CD14-positive monocyte (primary cell): ENCODE measurements at regions not wholly inside any gene's neighbourhood (a gene's known extent, or its start where the extent isn't known, plus 50 kb on each side); places are given as distances from the start of the nearest gene placed in this dataset.

Experiments used
- DNase-seq, 3 donors: peaks; one replicate each; pipeline ENCODE4 v3.0.0-alpha.2; 2011 to 2022
- H2AFZ ChIP-seq: 2 replicates; pipeline ENCODE4 v1.6.0; 2012; ENCODE audit warnings: mild to moderate bottlenecking, low read depth, low read length, inconsistent platforms; ENCODE audit not compliant: insufficient read depth, poor library complexity, severe bottlenecking
- H3K27ac ChIP-seq, 2 donors: 1 replicate in 1 of 2; 2 replicates in 1 of 2; pipeline ENCODE4 v1.5.1; 2012 to 2013; ENCODE audit warnings: low read length in 2 of 2, control low read depth in 1 of 2, inconsistent platforms in 1 of 2, low read depth in 1 of 2, mild to moderate bottlenecking in 1 of 2
- H3K27me3 ChIP-seq, 2 donors: one replicate each; pipeline versions ENCODE4 v1.6.0 to v1.6.1; 2011 to 2013; ENCODE audit warnings: low read length in 2 of 2; ENCODE audit not compliant: control insufficient read depth in 2 of 2, insufficient read depth in 2 of 2
- H3K36me3 ChIP-seq, 2 donors: replicated peaks in 1 of 2; 1 replicate in 1 of 2; 2 replicates in 1 of 2; pipeline versions ENCODE4 v1.5.1 to v1.6.1; 2012 to 2013; ENCODE audit warnings: low read length in 2 of 2, control low read depth in 1 of 2, inconsistent platforms in 1 of 2, mild to moderate bottlenecking in 1 of 2; ENCODE audit not compliant: insufficient read depth in 2 of 2, control insufficient read depth in 1 of 2
- H3K4me1 ChIP-seq, 2 donors: 1 replicate in 1 of 2; 2 replicates in 1 of 2; pipeline versions ENCODE4 v1.5.1 to v1.6.1; 2012 to 2013; ENCODE audit warnings: low read length in 2 of 2, control low read depth in 1 of 2, inconsistent platforms in 1 of 2, mild to moderate bottlenecking in 1 of 2, moderate library complexity in 1 of 2; ENCODE audit not compliant: insufficient read depth in 2 of 2, control insufficient read depth in 1 of 2
- H3K4me2 ChIP-seq: replicated peaks from 2 replicates; pipeline ENCODE3; 2012; ENCODE audit warnings: low read length, moderate library complexity, mild to moderate bottlenecking; ENCODE audit not compliant: poor library complexity, severe bottlenecking; ENCODE audit errors: extremely low read depth
- H3K4me3 ChIP-seq, 3 experiments: fragments of 200-600 bp in 1 of 3; sonication (generic) in 1 of 3; replicated peaks in 1 of 3; 1 replicate in 2 of 3; 2 replicates in 1 of 3; pipeline ENCODE4 v1.5.1; 2011 to 2013; ENCODE audit warnings: low read length in 3 of 3, mild to moderate bottlenecking in 3 of 3, control low read depth in 2 of 3, low read depth in 2 of 3, inconsistent platforms in 1 of 3, moderate library complexity in 1 of 3
- H3K79me2 ChIP-seq: 2 replicates; pipeline ENCODE4 v1.6.0; 2012; ENCODE audit warnings: mild to moderate bottlenecking, control low read depth, inconsistent platforms, low read length, moderate library complexity; ENCODE audit not compliant: insufficient read depth
- H3K9ac ChIP-seq: 2 replicates; pipeline ENCODE4 v1.6.0; 2017; ENCODE audit warnings: low read length, mild to moderate bottlenecking; ENCODE audit not compliant: insufficient read depth, poor library complexity, severe bottlenecking
- H3K9me3 ChIP-seq, 2 donors: replicated peaks in 1 of 2; 1 replicate in 1 of 2; 2 replicates in 1 of 2; pipeline versions ENCODE4 v1.5.1 to v1.6.1; 2012 to 2013; ENCODE audit warnings: low read length in 2 of 2, control low read depth in 1 of 2; ENCODE audit not compliant: control insufficient read depth in 1 of 2, insufficient read depth in 1 of 2
- H4K20me1 ChIP-seq: 2 replicates; pipeline ENCODE4 v1.6.0; 2012; ENCODE audit warnings: mild to moderate bottlenecking, low read length, control low read depth, moderate library complexity; ENCODE audit not compliant: insufficient read depth
- H3K27ac Mint-ChIP-seq, 7 donors: one replicate each; pipeline ENCODE4 v1.8.0; 2020; ENCODE audit warnings: mild to moderate bottlenecking in 7 of 7, mixed read lengths in 7 of 7, moderate library complexity in 6 of 7, inconsistent platforms in 2 of 7
- H3K27me3 Mint-ChIP-seq, 3 donors: one replicate each; pipeline ENCODE4 v1.8.0; 2021 to 2022; ENCODE audit warnings: low read depth in 3 of 3, mild to moderate bottlenecking in 3 of 3, mixed read lengths in 3 of 3, moderate library complexity in 3 of 3, inconsistent platforms in 1 of 3
- H3K36me3 Mint-ChIP-seq, 2 donors: one replicate each; pipeline ENCODE4 v1.8.0; 2020; ENCODE audit warnings: mixed read lengths in 2 of 2, inconsistent platforms in 1 of 2, mild to moderate bottlenecking in 1 of 2
- H3K4me1 Mint-ChIP-seq: one replicate; pipeline ENCODE4 v1.8.0; 2020; ENCODE audit warnings: mild to moderate bottlenecking, mixed read lengths
- H3K4me3 Mint-ChIP-seq, 2 donors: one replicate each; pipeline ENCODE4 v1.8.0; 2020; ENCODE audit warnings: mild to moderate bottlenecking in 2 of 2, mixed read lengths in 2 of 2, moderate library complexity in 1 of 2
- H3K9me3 Mint-ChIP-seq, 7 donors: one replicate each; pipeline ENCODE4 v1.8.0; 2020 to 2022; ENCODE audit warnings: mixed read lengths in 7 of 7, mild to moderate bottlenecking in 6 of 7, moderate library complexity in 6 of 7, inconsistent platforms in 2 of 7
- WGBS: methylation state at CpG from one replicate; pipeline ENCODE4 v1.1.5; 2013; ENCODE audit warnings: missing lambda C conversion rate; ENCODE audit not compliant: insufficient coverage; 5-methylcytosine and 5-hydroxymethylcytosine counted together
- intact Hi-C, 2 donors: fragments of 100-400 bp; cut with micrococcal nuclease; formaldehyde crosslinking; loops; one replicate each; pipeline versions ENCODE4 v1.15.0 to v1.15.1; 2023
- TF ChIP-seq, protein P1 (sequence below): fragments of 200-600 bp; IDR thresholded peaks from one replicate; pipeline ENCODE4 v1.8.0; 2022; ENCODE audit warnings: antibody characterized with exemption, mild to moderate bottlenecking

DNA sequence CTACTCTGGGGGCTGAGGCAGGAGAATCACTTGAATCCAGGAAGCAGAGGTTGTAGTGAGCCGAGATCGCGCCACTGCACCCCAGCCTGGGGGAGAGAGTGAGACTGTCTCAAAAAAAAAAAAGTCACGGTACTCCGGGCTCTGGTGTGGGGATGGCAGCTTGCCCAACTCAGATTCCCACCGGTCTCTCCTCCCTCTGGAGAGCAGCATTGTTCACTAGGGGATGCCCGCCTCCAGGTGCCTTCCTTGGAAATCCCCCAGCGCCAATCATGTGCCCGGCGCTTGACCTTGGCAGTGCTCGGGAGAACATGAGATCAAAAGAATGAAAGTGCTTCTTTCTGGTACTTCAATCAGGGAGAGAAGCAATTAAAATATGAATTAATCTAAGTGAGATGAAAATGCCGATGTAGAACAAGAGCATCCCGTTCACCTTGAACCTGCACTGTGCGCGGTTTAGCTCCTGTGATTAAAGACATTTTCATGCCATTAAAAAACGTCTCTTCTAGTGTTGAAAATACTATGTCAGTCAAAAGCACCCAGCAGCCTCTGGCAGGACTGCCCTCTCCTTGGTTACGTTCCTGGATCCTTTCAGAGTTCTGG is 1127.3 kb upstream of the AUTS2 start:
- TF ChIP-seq, protein P1, sequence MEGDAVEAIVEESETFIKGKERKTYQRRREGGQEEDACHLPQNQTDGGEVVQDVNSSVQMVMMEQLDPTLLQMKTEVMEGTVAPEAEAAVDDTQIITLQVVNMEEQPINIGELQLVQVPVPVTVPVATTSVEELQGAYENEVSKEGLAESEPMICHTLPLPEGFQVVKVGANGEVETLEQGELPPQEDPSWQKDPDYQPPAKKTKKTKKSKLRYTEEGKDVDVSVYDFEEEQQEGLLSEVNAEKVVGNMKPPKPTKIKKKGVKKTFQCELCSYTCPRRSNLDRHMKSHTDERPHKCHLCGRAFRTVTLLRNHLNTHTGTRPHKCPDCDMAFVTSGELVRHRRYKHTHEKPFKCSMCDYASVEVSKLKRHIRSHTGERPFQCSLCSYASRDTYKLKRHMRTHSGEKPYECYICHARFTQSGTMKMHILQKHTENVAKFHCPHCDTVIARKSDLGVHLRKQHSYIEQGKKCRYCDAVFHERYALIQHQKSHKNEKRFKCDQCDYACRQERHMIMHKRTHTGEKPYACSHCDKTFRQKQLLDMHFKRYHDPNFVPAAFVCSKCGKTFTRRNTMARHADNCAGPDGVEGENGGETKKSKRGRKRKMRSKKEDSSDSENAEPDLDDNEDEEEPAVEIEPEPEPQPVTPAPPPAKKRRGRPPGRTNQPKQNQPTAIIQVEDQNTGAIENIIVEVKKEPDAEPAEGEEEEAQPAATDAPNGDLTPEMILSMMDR: no peak
- H3K4me2 ChIP-seq: no peak overlapping the region
- H3K9ac ChIP-seq: no peak overlapping the region
- Mint-ChIP-seq H3K4me3 (no peak overlapping the region), H3K36me3 (no peaks in the 10 kb centered on the region), H3K4me1 (no peaks in the 10 kb centered on the region), H3K27me3 (peaks cover 0 to 6% (median 3%) of the 10 kb centered on the region in 3 donors), H3K27ac (no peak overlapping the region), H3K9me3 (peaks cover 17 to 62% (median 47%) of the 10 kb centered on the region in 7 donors)
- no peaks in the 10 kb centered on the region for H3K36me3 ChIP-seq
- no peak for DNase-seq
- no peaks in the 10 kb centered on the region for H3K4me1 ChIP-seq
- no peak overlapping the region for H3K27ac ChIP-seq
- intact Hi-C loops: no loop called here
- no peaks in the 10 kb centered on the region for H3K27me3 ChIP-seq
- H3K4me3 ChIP-seq: no peak overlapping the region
- no peak overlapping the region for H2AFZ ChIP-seq
- 82% methylated on average over 8 of the region's 17 CpGs for WGBS
- H3K9me3 ChIP-seq: peaks cover 41 to 57% of the 10 kb centered on the region in 2 donors
- H4K20me1 ChIP-seq: no peaks in the 10 kb centered on the region
- H3K79me2 ChIP-seq: no peaks in the 10 kb centered on the region

DNA sequence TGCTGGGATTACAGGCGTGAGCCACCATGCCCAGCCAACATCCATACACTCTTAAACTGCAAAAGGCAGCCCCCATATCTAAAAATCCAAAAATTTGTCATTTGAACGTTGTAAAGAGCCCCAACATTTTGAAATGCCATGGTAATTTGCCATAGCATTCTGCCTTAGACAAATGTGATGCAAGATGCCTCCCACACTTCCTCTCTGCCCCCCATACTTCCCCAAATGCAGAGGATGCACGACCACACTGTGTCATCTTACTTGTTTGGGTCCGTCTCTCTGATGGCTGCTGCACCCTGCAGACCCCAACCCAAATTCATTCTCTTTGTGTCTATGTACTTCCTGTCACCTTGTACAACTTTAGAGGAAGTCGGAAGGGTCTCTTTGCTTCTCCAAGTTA is 1125.6 kb upstream of the AUTS2 start:
- Histone ChIP-seq H3K79me2 (no peaks in the 10 kb centered on the region), H3K9me3 (peaks cover 28 to 42% of the 10 kb centered on the region in 2 donors), H3K36me3 (no peaks in the 10 kb centered on the region), H3K27ac (no peak overlapping the region), H3K4me3 (no peak overlapping the region), H4K20me1 (no peaks in the 10 kb centered on the region), H3K4me1 (no peaks in the 10 kb centered on the region), H2AFZ (no peak overlapping the region), H3K27me3 (no peaks in the 10 kb centered on the region), H3K4me2 (no peak overlapping the region), H3K9ac (no peak overlapping the region)
- TF ChIP-seq, protein P1: no peak
- no peaks in the 10 kb centered on the region for H3K4me1 Mint-ChIP-seq
- H3K9me3 Mint-ChIP-seq: peaks cover 14 to 52% (median 38%) of the 10 kb centered on the region in 7 donors
- H3K4me3 Mint-ChIP-seq: no peak overlapping the region
- no peak overlapping the region for H3K27ac Mint-ChIP-seq
- no peaks in the 10 kb centered on the region for H3K36me3 Mint-ChIP-seq
- H3K27me3 Mint-ChIP-seq: peaks cover 0 to 3% (median 2%) of the 10 kb centered on the region in 3 donors
- DNase-seq: no peak
- intact Hi-C loops: no loop called here
- WGBS: 38% methylated on average over 5 of the region's 5 CpGs
